HG03196 (cell line): ENCODE measurements at regions not wholly inside any gene's neighbourhood (a gene's known extent, or its start where the extent isn't known, plus 50 kb on each side); places are given as distances from the start of the nearest gene placed in this dataset.

Experiments
- ATAC-seq: cut with Tn5 transposase; IDR thresholded peaks from one replicate; pipeline ENCODE4 v1.9.1; 2021; ENCODE audit not compliant: unreplicated experiment

DNA sequence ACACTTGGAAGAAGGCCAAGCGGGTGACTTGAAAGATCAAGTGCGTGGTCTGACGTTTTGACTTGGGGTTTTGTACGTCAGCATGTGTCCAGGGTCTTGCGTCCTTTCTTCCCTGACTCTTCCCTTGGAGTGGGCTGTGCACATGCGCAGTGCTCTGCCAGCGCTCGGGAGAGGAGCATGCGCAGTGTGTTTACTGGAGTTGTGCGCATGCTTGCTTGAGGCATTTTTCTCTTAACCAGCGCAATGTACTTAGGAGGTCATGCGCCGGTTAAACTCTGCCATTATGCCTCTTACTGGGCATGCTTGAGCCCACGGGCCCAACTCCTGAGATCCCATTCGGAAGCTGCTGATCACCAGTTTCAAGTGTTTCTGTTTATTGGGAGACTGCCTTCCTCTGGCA, 242.5 kb upstream of the AJAP1 start:
- ATAC-seq: no peak

- ATAC-seq: no peak
These were observed 238.9 kb upstream of the AJAP1 start for GRCh38 chr1:4415476-4415875.

DNA sequence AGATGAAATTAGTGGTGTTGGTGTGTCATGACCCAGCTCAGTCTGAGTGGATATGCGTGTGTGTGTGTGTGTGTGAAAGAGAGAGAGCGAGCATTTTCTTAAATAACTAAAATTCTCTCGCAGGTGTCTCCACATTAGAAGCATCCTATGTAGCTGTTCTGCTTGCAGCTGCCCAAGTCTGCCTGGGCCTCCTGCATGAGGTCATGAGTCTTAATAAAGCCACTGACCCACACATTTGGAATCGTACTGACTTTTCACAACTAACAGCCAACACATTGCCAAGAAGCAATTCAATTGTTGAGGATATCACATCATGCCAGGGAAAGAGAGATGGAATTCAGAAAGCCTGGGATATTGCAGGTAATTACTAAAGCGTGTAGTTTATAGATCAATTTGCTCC, 238.2 kb upstream of the AJAP1 start:
- ATAC-seq: no peak

DNA sequence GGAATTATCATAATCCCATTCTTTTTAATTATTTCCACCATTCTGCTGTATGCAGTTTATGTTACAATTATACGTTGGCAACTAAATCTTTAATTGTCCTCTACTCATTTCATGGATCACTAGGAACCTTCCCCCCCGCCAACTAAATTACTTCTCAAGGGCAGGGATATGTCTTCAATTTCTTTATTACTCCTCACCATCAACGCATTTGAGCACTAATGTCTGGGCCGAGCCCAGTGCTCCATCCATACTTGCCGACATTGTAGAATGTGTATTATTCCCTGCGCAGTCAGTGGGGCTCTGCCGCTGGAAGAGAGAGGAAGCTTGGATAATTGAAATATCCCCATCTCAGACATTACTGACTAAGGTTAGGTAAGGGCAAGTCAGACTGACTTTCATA, 236.4 kb upstream of the AJAP1 start:
- ATAC-seq: no peak

DNA sequence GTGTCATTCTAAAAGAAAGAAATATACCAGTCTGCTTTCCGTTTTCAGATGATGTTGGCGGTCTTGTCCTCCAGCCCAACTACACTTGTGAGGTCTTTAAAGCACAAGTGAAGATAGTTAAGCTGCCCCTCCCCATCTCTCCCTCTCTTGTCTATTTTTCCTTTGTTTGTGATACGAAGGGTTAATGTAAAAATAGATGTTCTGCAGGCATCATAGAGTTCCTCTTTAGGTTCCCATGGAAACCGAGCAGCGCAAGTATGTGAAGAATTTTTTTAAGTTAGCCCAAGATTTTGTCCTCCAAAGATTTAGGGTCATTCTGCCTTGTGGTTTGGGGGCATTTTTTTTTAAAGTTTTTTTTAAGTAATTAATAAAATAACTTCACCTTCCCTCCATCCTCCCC, 232.4 kb upstream of the AJAP1 start:
- ATAC-seq: no peak

DNA sequence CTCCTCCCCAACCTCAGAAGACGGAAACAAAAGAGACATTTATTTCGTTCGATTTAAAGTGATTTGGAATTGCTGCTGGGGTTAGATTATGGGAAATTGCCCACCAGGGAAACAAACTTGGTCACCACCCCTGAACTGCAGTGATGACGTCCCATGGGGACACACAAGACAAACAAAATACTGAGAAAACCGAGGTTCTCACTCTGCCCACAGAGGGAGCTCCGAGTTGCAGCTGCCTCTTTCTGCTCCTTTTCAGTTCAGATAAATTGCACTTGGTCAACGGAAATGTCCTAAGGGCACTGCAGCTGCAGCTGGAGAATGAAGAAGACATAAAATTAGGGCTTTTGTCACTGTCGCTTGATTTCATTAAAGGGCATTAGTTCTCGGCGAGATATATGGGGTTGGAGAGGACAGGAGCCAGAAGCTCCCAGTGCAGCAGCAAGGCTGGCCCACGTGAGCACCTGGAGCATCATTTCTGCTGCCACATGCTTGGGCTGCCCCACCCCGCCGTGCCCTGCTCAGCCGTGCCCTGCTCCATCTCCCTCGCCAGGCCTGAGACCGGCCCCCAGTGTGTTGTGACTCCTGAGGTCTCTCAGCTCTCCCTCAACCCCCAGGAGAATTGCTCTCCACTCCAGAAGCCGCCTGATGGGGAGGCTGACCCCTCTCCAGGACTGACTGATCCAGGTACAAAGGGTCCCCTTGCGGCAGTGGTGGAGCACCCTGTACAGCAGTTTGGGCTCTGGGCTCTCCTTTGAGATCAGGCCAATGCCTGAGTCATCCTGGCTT, 231.7 kb upstream of the AJAP1 start:
- ATAC-seq: no peak

- ATAC-seq: no peak
These were observed 230.2 kb upstream of the AJAP1 start for GRCh38 chr1:4424254-4424653.

DNA sequence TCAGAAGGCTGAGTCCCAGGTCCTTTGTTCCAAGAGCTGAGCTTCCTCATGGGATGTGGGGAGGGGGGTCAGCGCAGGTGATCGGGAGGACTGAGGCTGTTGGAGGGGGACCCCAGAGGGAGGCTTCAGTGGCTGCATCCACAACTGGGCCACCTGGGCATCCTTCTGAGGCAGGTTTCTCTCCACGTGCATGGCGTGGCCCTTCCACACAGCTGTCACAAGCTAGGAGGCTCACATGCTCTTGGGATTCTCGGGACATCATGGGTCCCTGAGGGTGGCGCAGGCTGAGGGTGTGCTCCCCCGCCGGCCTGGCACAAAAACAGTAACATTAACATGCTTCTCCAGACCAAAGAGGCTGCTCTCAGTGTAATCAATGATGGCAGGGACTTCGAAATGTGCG, 229.6 kb upstream of the AJAP1 start:
- ATAC-seq: no peak

- ATAC-seq: no peak
These were observed 228.5 kb upstream of the AJAP1 start for GRCh38 chr1:4425892-4426291.

- no peak for ATAC-seq
These were observed 225.7 kb upstream of the AJAP1 start for GRCh38 chr1:4428711-4429110.

DNA sequence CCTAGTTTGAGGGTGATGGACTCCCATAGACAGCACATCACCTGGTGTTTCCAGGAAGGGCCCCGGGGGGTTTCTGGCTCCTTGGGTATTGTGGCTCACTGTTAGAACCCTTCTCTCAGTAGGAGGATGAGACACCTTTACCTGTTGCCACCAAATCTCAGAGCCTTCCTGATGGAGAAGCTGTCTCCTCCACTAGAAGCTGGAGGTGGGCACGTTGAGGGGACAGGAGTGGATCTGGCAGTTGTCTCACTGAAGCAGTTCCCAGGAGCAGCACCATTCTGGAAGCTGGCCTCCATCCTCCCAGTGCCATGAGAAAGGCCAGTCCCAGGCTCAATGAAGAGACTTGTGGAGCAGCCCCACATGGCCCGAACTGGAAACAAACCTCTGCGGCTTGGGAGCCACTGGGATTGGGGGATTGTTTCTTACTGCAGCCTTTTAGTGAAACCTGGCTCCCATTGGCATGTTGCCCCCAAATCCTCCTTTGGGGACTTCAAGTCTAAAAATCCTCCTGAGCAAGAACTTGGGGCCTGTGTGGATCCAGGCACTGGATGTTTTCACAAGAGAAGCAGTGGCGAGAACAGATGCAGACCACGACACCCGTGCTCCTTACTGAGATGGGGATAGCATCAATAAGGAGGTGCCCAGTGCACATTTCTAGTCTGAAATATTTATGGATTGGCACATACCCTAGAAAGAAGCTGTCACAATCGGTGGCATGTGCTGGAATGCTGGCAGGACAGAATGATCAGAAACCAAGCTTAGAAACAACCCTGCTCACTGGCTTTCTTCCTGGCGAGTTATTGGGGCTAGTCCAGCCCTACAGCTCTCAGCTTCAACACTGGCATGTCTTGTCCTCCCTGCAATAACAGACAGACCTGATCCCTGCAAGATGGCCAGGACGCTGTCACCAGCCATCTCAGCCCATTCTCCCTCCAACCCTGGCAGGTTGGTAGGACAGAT, 223.7 kb upstream of the AJAP1 start:
- ATAC-seq: no peak

DNA sequence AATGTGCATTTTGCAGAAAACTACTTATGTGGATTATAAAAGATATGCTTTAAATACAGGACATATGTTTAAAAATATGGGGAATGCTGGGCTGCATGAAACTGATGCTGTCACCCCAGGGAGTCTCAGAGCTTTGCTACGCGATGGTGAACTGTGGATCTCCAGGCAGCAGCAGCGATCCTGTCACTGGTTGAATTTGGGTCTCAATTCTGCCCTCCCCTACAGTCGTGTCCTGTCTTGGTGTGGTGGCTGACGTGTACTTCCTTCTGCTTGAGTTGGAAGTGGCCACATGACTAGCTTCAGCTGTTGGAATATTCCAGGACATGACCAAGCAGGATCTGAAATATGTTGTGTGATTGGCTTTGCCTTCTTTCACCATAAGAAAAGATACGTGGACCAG, 222.9 kb upstream of the AJAP1 start:
- no peak for ATAC-seq

GRCh38 chr1:4433075-4433474, 221.3 kb upstream of the AJAP1 start:
- ATAC-seq: no peak

DNA sequence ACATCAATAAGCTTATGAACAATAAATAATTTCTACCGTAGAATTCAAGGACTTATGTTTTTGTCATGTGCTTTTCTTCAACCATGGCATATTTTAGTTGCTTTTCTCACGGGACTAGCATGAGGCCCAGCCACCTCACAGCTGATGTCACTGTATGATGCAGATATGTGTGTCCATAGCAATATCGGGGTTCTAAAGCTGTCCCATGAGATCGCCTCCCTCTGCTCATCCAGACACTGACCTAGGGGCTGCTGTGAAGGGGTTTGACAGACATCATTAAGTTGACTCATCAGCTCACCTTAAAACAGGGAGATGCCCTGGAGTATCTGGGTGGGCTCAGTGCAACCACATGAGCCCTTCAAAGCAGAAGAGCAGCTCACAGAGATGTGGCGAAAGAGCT, 210.3 kb upstream of the AJAP1 start:
- no peak for ATAC-seq

GRCh38 chr1:4447778-4448420, 206.5 kb upstream of the AJAP1 start:
- ATAC-seq: no peak

DNA sequence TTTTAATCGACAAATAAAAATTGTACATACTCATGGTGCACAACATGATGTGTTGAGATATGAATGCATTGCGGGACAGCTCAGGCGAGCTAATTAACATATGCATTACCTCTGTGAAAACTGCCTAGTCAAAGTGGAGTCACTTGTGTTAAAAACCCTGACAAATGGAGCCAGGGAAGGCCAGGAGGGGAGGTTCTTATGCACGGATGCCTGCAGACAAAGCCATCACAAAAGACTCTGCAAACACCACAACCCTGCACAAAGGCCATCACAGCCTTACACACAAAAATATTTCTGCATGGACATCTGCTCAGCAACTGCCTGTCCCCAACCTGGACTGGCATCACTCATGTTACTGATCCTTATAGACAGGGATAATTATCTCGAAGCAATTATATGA, 204.4 kb upstream of the AJAP1 start:
- no peak for ATAC-seq

GRCh38 chr1:4452701-4453100, 201.7 kb upstream of the AJAP1 start:
- ATAC-seq: no peak

GRCh38 chr1:4460052-4460451, 194.4 kb upstream of the AJAP1 start:
- no peak for ATAC-seq

DNA sequence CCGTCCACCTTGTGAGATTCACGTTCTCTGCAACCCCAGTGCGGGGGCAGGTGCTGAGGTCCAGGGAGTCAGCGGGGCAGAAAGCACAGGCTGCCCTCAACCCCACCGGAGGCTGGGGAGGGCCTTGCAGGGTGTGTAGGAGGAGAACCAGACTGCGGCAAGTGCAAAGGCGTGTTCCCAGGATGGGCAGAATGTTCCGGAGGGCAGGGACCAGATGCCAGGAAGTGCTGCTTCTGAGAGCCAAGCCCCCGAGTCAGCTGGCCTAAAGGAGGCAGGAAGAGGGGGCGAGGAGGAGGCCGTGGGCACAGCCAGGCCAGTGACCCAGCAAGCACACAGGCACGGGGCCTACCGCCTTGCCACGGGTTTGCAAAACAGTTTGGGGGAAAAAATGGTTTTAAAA, 193.8 kb upstream of the AJAP1 start:
- ATAC-seq: no peak

GRCh38 chr1:4461726-4462290, 192.6 kb upstream of the AJAP1 start:
- no peak for ATAC-seq

DNA sequence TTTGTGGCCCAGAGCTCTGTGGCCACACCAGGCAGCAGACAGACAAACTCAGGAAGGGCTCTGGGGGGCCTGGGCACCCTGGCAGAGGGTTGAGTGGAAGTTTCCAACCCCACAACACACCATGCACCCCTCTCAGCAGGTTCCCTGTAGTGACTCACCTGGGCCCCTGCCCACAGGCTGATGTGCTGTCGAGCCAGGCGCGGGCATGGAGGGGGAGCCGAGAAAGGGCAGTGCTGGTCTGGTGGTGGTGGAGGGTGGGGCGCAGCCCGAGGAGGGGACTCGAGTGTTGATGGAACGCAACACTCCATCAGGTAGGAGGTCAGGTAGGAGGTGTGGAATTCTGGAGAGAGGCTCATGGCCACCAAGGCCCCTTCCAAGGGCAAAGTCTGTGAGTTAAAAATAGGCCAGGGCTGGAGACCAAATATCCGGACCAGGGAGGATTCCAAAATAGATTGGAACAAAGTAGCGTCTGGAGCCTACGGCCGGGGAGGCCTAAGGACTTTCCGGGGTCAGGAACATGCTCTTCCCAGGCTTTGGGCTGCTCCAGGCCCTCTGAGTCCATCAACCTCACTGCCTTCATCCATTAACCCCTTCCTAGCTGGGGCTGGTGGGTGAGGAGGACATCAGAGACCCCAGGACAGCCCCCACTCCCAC, 191.5 kb upstream of the AJAP1 start:
- ATAC-seq: no peak
